HG03571 (cell line): ENCODE measurements at regions not wholly inside any gene's neighbourhood (a gene's known extent, or its start where the extent isn't known, plus 50 kb on each side); places are given as distances from the start of the nearest gene placed in this dataset.

Experiments used
- ATAC-seq: cut with Tn5 transposase; IDR thresholded peaks from one replicate; pipeline ENCODE4 v1.9.1; 2021; ENCODE audit not compliant: unreplicated experiment

GRCh38 chr3:107100137-107100536, 277.1 kb upstream of the CCDC54 start:
- no peak for ATAC-seq

GRCh38 chr3:107100573-107100972, 276.7 kb upstream of the CCDC54 start:
- no peak for ATAC-seq

- ATAC-seq: no peak
Observed at GRCh38 chr3:107103786-107104185, 273.5 kb upstream of the CCDC54 start.

GRCh38 chr3:107106316-107106715, 270.9 kb upstream of the CCDC54 start:
- ATAC-seq: no peak

- ATAC-seq: no peak
Observed at GRCh38 chr3:107106907-107107306, 270.3 kb upstream of the CCDC54 start.

- no peak for ATAC-seq
Observed at GRCh38 chr3:107110596-107111305, 266.5 kb upstream of the CCDC54 start.

GRCh38 chr3:107111872-107112271, 265.4 kb upstream of the CCDC54 start:
- no peak for ATAC-seq

GRCh38 chr3:107112356-107112755, 264.9 kb upstream of the CCDC54 start:
- ATAC-seq: no peak

- ATAC-seq: no peak
Observed at GRCh38 chr3:107116251-107116650, 261.0 kb upstream of the CCDC54 start.

- ATAC-seq: no peak
Observed at GRCh38 chr3:107117156-107117555, 260.1 kb upstream of the CCDC54 start.

GRCh38 chr3:107117922-107118536, 259.2 kb upstream of the CCDC54 start:
- no peak for ATAC-seq

GRCh38 chr3:107124885-107125284, 252.4 kb upstream of the CCDC54 start:
- ATAC-seq: no peak

GRCh38 chr3:107128946-107129345, 248.3 kb upstream of the CCDC54 start:
- no peak for ATAC-seq

GRCh38 chr3:107130089-107130700, 247.0 kb upstream of the CCDC54 start:
- no peak for ATAC-seq

GRCh38 chr3:107132674-107133073, 244.6 kb upstream of the CCDC54 start:
- ATAC-seq: no peak

- ATAC-seq: no peak
Observed at GRCh38 chr3:107133891-107134290, 243.3 kb upstream of the CCDC54 start.

- no peak for ATAC-seq
Observed at GRCh38 chr3:107142171-107142570, 235.1 kb upstream of the CCDC54 start.

GRCh38 chr3:107142786-107143575, 234.3 kb upstream of the CCDC54 start:
- ATAC-seq: no peak

GRCh38 chr3:107150675-107151074, 226.6 kb upstream of the CCDC54 start:
- ATAC-seq: no peak

GRCh38 chr3:107153981-107154380, 223.3 kb upstream of the CCDC54 start:
- no peak for ATAC-seq

- ATAC-seq: no peak
Observed at GRCh38 chr3:107172411-107172810, 204.8 kb upstream of the CCDC54 start.

- no peak for ATAC-seq
Observed at GRCh38 chr3:107184375-107184774, 192.9 kb upstream of the CCDC54 start.
